ENCODE measurements at regions not wholly inside any gene's neighbourhood (a gene's known extent, or its start where the extent isn't known, plus 50 kb on each side); places are given as distances from the start of the nearest gene placed in this dataset.

DNA sequence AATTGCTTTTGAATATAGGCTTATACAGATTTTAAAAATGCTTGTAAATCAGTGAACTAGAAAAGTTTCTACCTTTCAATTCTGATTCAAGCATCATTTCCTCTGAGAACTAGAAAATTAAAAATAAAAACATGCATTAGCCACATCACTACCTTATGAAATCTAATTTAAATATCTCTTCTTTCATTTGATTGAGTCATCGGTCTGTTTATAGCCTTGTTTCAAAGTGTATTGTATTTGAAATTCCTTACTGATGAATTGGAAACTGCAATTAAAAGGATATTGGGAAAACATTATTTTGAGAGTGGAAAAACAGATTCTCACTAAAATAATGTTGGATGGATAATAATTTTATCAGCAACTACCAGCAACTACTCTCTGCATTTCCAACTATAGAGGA lies 717.7 kb upstream of the FAM98A start:
- H3K27ac ChIP-seq, result no peak overlapping the region
- peaks cover 0 to 6% (median 0%) of the 10 kb centered on the region in 3 donors for H3K4me1 ChIP-seq
- no peaks in the 10 kb centered on the region for H3K36me3 ChIP-seq
- no peak for ATAC-seq
- H3K9me3 ChIP-seq, result no peaks in the 10 kb centered on the region
- no peaks in the 10 kb centered on the region for H3K27me3 ChIP-seq
- no peak for TF ChIP-seq POLR2A (IDR thresholded peaks at IDR 0.05)
- no peak for TF ChIP-seq EP300 (IDR thresholded peaks at IDR 0.05)
- TF ChIP-seq, protein P1, sequence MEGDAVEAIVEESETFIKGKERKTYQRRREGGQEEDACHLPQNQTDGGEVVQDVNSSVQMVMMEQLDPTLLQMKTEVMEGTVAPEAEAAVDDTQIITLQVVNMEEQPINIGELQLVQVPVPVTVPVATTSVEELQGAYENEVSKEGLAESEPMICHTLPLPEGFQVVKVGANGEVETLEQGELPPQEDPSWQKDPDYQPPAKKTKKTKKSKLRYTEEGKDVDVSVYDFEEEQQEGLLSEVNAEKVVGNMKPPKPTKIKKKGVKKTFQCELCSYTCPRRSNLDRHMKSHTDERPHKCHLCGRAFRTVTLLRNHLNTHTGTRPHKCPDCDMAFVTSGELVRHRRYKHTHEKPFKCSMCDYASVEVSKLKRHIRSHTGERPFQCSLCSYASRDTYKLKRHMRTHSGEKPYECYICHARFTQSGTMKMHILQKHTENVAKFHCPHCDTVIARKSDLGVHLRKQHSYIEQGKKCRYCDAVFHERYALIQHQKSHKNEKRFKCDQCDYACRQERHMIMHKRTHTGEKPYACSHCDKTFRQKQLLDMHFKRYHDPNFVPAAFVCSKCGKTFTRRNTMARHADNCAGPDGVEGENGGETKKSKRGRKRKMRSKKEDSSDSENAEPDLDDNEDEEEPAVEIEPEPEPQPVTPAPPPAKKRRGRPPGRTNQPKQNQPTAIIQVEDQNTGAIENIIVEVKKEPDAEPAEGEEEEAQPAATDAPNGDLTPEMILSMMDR (IDR thresholded peaks at IDR 0.05), result no peak
- TF ChIP-seq POLR2AphosphoS5 (IDR thresholded peaks at IDR 0.05), result no peak
- WGBS, 2 donors (ENCODE audit: low coverage in 1 of 2), result 83 to 100% methylated on average over 1 of the region's 1 CpG
- H3K4me3 ChIP-seq, result no peak overlapping the region

DNA sequence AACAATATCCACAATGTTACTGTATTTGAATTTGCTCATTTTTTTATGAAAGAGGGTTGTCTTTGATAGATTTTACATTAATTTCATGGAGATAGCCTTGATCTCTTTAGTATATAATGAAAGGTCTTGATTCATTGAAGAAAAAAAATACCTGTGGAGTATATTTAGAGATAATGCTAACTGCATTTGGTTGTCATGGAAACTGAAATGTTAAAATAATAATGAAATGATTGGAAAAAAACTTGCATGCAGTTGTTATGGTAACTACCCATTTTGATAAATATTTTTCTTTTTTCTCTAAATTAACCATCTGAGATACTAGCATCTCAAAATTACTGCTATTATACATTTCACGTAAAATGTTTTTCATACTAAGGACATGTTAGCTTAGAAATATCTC lies 712.7 kb upstream of the FAM98A start:
- Histone ChIP-seq H3K27ac (no peak overlapping the region), H3K27me3 (no peaks in the 10 kb centered on the region), H3K9me3 (no peaks in the 10 kb centered on the region), H3K4me1 (no peaks in the 10 kb centered on the region), H3K4me3 (no peak overlapping the region), H3K36me3 (no peaks in the 10 kb centered on the region)
- no peak for ATAC-seq
- WGBS, 2 donors (ENCODE audit: low coverage in 1 of 2), result 0 to 32% methylated on average over 1 of the region's 1 CpG
- TF ChIP-seq EP300 (IDR thresholded peaks at IDR 0.05), result no peak
- TF ChIP-seq, protein P1 (IDR thresholded peaks at IDR 0.05), result no peak
- TF ChIP-seq POLR2AphosphoS5 (IDR thresholded peaks at IDR 0.05), result no peak
- no peak for TF ChIP-seq POLR2A (IDR thresholded peaks at IDR 0.05)

DNA sequence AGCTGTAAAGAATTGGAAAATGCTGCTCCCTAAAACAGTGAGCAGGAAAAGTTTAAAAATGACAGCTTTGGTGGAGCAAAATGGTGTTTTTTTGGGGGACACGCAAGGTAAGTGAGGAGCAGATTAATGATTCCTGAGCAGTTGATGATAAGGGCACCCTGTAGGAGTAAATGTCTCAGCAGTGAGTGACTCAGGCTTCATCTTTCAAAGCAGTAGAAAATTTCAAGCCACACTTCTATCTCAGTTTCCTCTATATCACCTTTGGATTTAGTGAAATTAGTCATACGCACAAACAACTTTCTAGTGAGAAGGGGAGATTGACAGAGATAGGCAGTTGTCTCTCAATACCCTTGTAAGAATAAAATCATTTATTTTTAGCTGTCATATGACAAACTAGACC lies 709.0 kb upstream of the FAM98A start:
- H3K27ac ChIP-seq, result no peak overlapping the region
- no peak for ATAC-seq
- no peaks in the 10 kb centered on the region for H3K9me3 ChIP-seq
- 94 to 96% methylated on average over 2 of the region's 2 CpGs for WGBS, 2 donors (ENCODE audit: low coverage in 1 of 2)
- H3K36me3 ChIP-seq, result no peaks in the 10 kb centered on the region
- H3K4me1 ChIP-seq, result no peaks in the 10 kb centered on the region
- no peak for TF ChIP-seq POLR2A (IDR thresholded peaks at IDR 0.05)
- no peak for TF ChIP-seq EP300 (IDR thresholded peaks at IDR 0.05)
- TF ChIP-seq POLR2AphosphoS5 (IDR thresholded peaks at IDR 0.05), result no peak
- TF ChIP-seq, protein P1 (IDR thresholded peaks at IDR 0.05), result no peak
- H3K4me3 ChIP-seq, result no peak overlapping the region
- no peaks in the 10 kb centered on the region for H3K27me3 ChIP-seq

DNA sequence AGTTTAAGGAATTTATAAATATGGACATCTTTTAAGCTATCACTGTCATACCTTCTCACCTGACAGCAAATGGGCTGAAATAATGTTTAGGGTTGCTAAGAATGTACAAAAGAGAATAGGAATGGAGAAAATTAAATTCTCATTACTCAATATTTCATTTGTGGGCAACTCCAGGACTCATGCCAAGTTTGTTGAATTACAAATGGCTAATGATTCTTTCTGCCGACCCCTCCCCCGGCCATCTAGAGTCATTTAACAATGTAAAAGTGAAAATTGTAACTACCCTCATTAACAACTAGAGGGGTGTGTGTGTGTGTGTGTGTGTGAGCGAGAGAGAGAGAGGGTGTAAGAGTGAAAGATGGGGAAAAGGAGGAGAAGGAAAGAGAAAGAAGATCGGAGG lies 708.5 kb upstream of the FAM98A start:
- no peaks in the 10 kb centered on the region for H3K9me3 ChIP-seq
- WGBS, 2 donors (ENCODE audit: low coverage in 1 of 2), result 69 to 75% methylated on average over 2 to 4 of the region's 4 CpGs
- no peaks in the 10 kb centered on the region for H3K36me3 ChIP-seq
- H3K4me1 ChIP-seq, result no peaks in the 10 kb centered on the region
- no peak overlapping the region for H3K4me3 ChIP-seq
- ATAC-seq, result no peak
- H3K27ac ChIP-seq, result no peak overlapping the region
- H3K27me3 ChIP-seq, result no peaks in the 10 kb centered on the region
- TF ChIP-seq, protein P1 (IDR thresholded peaks at IDR 0.05), result no peak
- TF ChIP-seq EP300 (IDR thresholded peaks at IDR 0.05) (no peak), POLR2AphosphoS5 (IDR thresholded peaks at IDR 0.05) (no peak), POLR2A (IDR thresholded peaks at IDR 0.05) (no peak)

DNA sequence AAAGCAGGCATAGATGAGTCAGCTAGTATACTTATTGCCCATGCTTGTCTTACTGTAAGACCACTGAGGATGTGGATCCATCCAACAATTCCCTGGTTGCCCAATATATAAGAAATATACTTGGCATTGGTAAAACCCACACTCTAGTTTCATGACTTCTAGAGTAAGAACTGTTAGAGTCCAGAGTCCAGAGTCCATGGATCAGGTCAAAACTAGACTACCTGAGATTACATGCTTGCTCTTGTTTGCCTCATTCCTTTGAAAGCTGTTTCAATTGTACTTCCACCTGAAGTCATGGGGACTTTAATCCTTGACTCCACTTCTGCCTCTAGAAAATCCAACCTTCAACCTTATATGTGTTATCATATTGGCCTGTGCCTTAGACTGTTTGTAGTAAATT lies 707.6 kb upstream of the FAM98A start:
- Histone ChIP-seq H3K27ac (no peak overlapping the region), H3K27me3 (no peaks in the 10 kb centered on the region), H3K4me3 (no peak overlapping the region), H3K36me3 (no peaks in the 10 kb centered on the region), H3K9me3 (no peaks in the 10 kb centered on the region), H3K4me1 (no peaks in the 10 kb centered on the region)
- no peak for ATAC-seq
- no peak for TF ChIP-seq POLR2AphosphoS5 (IDR thresholded peaks at IDR 0.05)
- TF ChIP-seq EP300 (IDR thresholded peaks at IDR 0.05), result no peak
- TF ChIP-seq, protein P1 (IDR thresholded peaks at IDR 0.05), result no peak
- no peak for TF ChIP-seq POLR2A (IDR thresholded peaks at IDR 0.05)
